Trophoblast cell (in vitro differentiated cells and primary cell): ENCODE measurements at regions not wholly inside any gene's neighbourhood (a gene's known extent, or its start where the extent isn't known, plus 50 kb on each side); places are given as distances from the start of the nearest gene placed in this dataset.

Experiments
- DNase-seq, 2 donors: peaks; one replicate each; pipeline ENCODE4 v3.0.0-alpha.2; 2016
- H2AFZ ChIP-seq: 2 replicates; pipeline ENCODE4 v1.6.1; 2013; ENCODE audit warnings: low read length, moderate library complexity, mild to moderate bottlenecking; ENCODE audit not compliant: insufficient read depth, poor library complexity
- H2AK5ac ChIP-seq: 2 replicates; pipeline ENCODE4 v1.6.1; 2013; ENCODE audit warnings: mild to moderate bottlenecking, low read length
- H2BK120ac ChIP-seq: 2 replicates; pipeline ENCODE4 v1.6.1; 2013; ENCODE audit warnings: low read length, mild to moderate bottlenecking, moderate library complexity; ENCODE audit not compliant: insufficient read depth, poor library complexity
- H2BK12ac ChIP-seq: 2 replicates; pipeline ENCODE4 v1.6.1; 2013; ENCODE audit warnings: mild to moderate bottlenecking, low read length, moderate library complexity
- H2BK5ac ChIP-seq: 2 replicates; pipeline ENCODE4 v1.6.1; 2013; ENCODE audit warnings: low read length, low read depth, moderate library complexity, mild to moderate bottlenecking; ENCODE audit not compliant: poor library complexity
- H3K14ac ChIP-seq: 2 replicates; pipeline ENCODE4 v1.6.1; 2013; ENCODE audit warnings: mild to moderate bottlenecking, low read length
- H3K18ac ChIP-seq: 2 replicates; pipeline ENCODE4 v1.6.1; 2013; ENCODE audit warnings: mild to moderate bottlenecking, low read length
- H3K23ac ChIP-seq: 2 replicates; pipeline ENCODE4 v1.6.1; 2013; ENCODE audit warnings: low read length
- H3K27ac ChIP-seq: 2 replicates; pipeline ENCODE4 v1.5.1; 2013; ENCODE audit warnings: low read depth, mild to moderate bottlenecking, inconsistent platforms, low read length, moderate library complexity
- H3K27me3 ChIP-seq: 2 replicates; pipeline ENCODE4 v1.6.1; 2013; ENCODE audit warnings: inconsistent platforms, mild to moderate bottlenecking, low read length, moderate library complexity; ENCODE audit not compliant: insufficient read depth
- H3K36me3 ChIP-seq, 2 experiments: 1 replicate in 1 of 2; 2 replicates in 1 of 2; pipeline ENCODE4 v1.6.1; 2013; ENCODE audit warnings: low read length in 2 of 2, mild to moderate bottlenecking in 2 of 2, moderate library complexity in 1 of 2; ENCODE audit not compliant: insufficient read depth in 2 of 2, control insufficient read depth in 1 of 2
- H3K4ac ChIP-seq: 2 replicates; pipeline ENCODE4 v1.6.1; 2013; ENCODE audit warnings: low read depth, mild to moderate bottlenecking, low read length, moderate library complexity
- H3K4me1 ChIP-seq, 2 experiments: 1 replicate in 1 of 2; 2 replicates in 1 of 2; pipeline ENCODE4 v1.6.1; 2013; ENCODE audit warnings: low read length in 2 of 2, mild to moderate bottlenecking in 2 of 2, moderate library complexity in 1 of 2; ENCODE audit not compliant: insufficient read depth in 2 of 2, control insufficient read depth in 1 of 2
- H3K4me2 ChIP-seq: 2 replicates; pipeline ENCODE4 v1.6.1; 2013; ENCODE audit warnings: inconsistent platforms, mild to moderate bottlenecking, low read length, moderate library complexity
- H3K4me3 ChIP-seq: 2 replicates; pipeline ENCODE4 v1.5.1; 2013; ENCODE audit warnings: mild to moderate bottlenecking, low read depth, low read length, inconsistent platforms
- H3K79me1 ChIP-seq: one replicate; pipeline ENCODE4 v1.6.1; 2013; ENCODE audit warnings: low read length
- H3K79me2 ChIP-seq: 2 replicates; pipeline ENCODE4 v1.6.1; 2013; ENCODE audit warnings: low read length, mild to moderate bottlenecking; ENCODE audit not compliant: control insufficient read depth, insufficient read depth, poor library complexity
- H3K9ac ChIP-seq: 2 replicates; pipeline ENCODE4 v1.6.1; 2013; ENCODE audit warnings: mild to moderate bottlenecking, low read length
- H3K9me3 ChIP-seq: 2 replicates; pipeline ENCODE4 v1.6.1; 2013; ENCODE audit warnings: low read depth, mild to moderate bottlenecking, control low read depth, inconsistent platforms, low read length; ENCODE audit not compliant: insufficient read depth
- H4K12ac ChIP-seq: 2 replicates; pipeline ENCODE4 v1.6.1; 2013; ENCODE audit warnings: low read depth, mild to moderate bottlenecking, low read length, moderate library complexity
- H4K8ac ChIP-seq: 2 replicates; pipeline ENCODE4 v1.6.1; 2013; ENCODE audit warnings: low read depth, mild to moderate bottlenecking, low read length, moderate library complexity
- H4K91ac ChIP-seq: one replicate; pipeline ENCODE4 v1.6.1; 2013; ENCODE audit warnings: low read depth, mild to moderate bottlenecking, low read length, moderate library complexity
- WGBS: extraction: QIAGEN DNeasy Blood & Tissue Kit; methylation state at CpG from one replicate; pipeline ENCODE4 v1.1.7; 2013; ENCODE audit warnings: missing lambda C conversion rate; ENCODE audit not compliant: insufficient read length, insufficient coverage; ENCODE audit errors: extremely low coverage; 5-methylcytosine and 5-hydroxymethylcytosine counted together

DNA sequence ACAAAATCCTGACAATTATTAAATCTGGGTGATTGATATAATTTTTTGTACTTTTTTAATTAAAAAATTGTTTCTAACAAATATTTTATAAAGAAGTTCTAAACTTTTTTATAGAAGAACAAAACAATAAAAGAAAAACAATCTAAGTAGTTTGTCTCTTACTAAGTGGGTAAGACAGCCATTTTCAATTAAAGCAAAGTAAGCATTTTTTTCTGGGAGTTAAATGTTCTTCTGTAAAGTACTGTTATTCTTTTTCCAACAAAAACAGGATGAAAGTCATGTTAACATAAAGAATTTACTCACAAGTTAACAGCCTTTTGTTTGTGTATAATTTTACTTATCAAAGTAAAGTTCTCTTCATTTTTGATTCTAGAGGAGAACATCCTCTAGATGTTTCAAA, 1029.9 kb downstream of the JRKL start:
- Histone ChIP-seq H3K18ac (no peak overlapping the region), H3K27ac (no peak overlapping the region), H3K79me1 (no peaks in the 10 kb centered on the region), H3K4me2 (no peak overlapping the region), H2BK5ac (no peak overlapping the region), H2AK5ac (no peak overlapping the region), H2AFZ (no peak overlapping the region), H4K12ac (no peak overlapping the region), H3K79me2 (no peaks in the 10 kb centered on the region), H3K9ac (no peak overlapping the region), H2BK120ac (no peak overlapping the region), H3K9me3 (no peaks in the 10 kb centered on the region), H3K4ac (no peak overlapping the region), H3K4me1 (no peaks in the 10 kb centered on the region), H4K91ac (no peak overlapping the region), H3K23ac (no peak overlapping the region), H3K27me3 (no peaks in the 10 kb centered on the region), H3K36me3 (no peaks in the 10 kb centered on the region), H3K14ac (no peak overlapping the region), H3K4me3 (no peak overlapping the region), H4K8ac (no peak overlapping the region), H2BK12ac (no peak overlapping the region)
- DNase-seq, result no peak

DNA sequence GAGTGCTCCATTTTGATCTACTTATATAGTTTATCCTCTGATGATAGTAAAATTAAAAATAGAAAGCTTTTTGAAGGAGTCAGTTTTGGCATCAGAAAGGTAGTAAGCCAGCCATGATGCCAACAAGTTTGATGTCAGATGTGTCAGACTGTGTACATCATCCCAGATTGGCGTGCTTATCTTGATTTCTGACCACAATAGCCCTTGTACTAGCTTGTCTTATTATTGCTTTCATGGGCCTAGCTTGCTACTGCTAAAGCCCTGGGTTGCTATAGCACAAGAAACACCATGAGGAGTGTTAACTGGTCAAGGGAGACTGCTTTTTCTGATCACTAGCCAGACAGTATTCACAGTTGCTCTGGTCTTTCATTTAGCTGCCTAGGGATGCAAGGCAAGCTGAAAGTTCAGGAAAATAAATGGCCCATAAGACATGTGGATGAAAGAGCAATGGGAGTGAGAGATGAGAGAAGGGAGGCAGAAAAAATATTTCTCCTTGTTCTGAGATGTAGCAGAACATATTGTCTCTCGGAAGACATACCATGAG, 1038.5 kb downstream of the JRKL start:
- Histone ChIP-seq H2BK5ac (no peak overlapping the region), H2AFZ (no peak overlapping the region), H4K91ac (no peak overlapping the region), H3K4ac (no peak overlapping the region), H2BK12ac (no peak overlapping the region), H3K9ac (no peak overlapping the region), H3K18ac (no peak overlapping the region), H4K12ac (no peak overlapping the region), H3K4me1 (no peaks in the 10 kb centered on the region), H2AK5ac (no peak overlapping the region), H3K23ac (no peak overlapping the region), H3K27ac (no peak overlapping the region), H3K4me2 (no peak overlapping the region), H2BK120ac (no peak overlapping the region), H3K36me3 (no peaks in the 10 kb centered on the region), H3K79me2 (no peaks in the 10 kb centered on the region), H4K8ac (no peak overlapping the region), H3K27me3 (no peaks in the 10 kb centered on the region), H3K4me3 (no peak overlapping the region), H3K9me3 (no peaks in the 10 kb centered on the region), H3K14ac (no peak overlapping the region), H3K79me1 (no peaks in the 10 kb centered on the region)
- no peak for DNase-seq
- WGBS, result no CpG with 5 or more reads among the region's 2 CpGs

DNA sequence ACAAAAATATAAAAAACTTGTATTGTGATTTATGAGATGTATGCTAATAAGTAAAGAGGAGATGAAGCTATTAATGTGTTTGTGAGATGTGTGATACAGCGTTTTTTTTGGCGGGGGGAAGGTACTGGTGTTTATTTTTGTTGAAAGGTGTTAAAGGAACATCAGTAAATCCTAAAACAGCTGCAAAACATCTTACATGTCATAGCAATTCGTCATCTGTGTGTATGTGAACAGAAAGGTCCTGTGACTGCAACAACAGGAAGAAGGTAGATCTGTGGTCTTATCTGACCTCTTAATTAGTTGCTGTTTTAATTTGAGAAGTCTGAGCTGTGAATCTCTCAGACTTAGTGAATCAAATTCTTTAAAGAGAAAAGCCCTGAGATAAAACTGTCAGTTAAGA, 1041.1 kb downstream of the JRKL start:
- Histone ChIP-seq H3K14ac (no peak overlapping the region), H3K9me3 (no peaks in the 10 kb centered on the region), H3K4me3 (no peak overlapping the region), H3K23ac (no peak overlapping the region), H3K9ac (no peak overlapping the region), H3K4ac (no peak overlapping the region), H2BK120ac (no peak overlapping the region), H3K18ac (no peak overlapping the region), H3K27ac (no peak overlapping the region), H4K12ac (no peak overlapping the region), H4K91ac (no peak overlapping the region), H3K79me1 (no peaks in the 10 kb centered on the region), H2BK5ac (no peak overlapping the region), H4K8ac (no peak overlapping the region), H3K27me3 (no peaks in the 10 kb centered on the region), H2BK12ac (no peak overlapping the region), H3K4me1 (no peaks in the 10 kb centered on the region), H3K4me2 (no peak overlapping the region), H2AFZ (no peak overlapping the region), H3K36me3 (no peaks in the 10 kb centered on the region), H2AK5ac (no peak overlapping the region), H3K79me2 (no peaks in the 10 kb centered on the region)
- no peak for DNase-seq
- WGBS, result 100% methylated on average over 2 of the region's 3 CpGs

DNA sequence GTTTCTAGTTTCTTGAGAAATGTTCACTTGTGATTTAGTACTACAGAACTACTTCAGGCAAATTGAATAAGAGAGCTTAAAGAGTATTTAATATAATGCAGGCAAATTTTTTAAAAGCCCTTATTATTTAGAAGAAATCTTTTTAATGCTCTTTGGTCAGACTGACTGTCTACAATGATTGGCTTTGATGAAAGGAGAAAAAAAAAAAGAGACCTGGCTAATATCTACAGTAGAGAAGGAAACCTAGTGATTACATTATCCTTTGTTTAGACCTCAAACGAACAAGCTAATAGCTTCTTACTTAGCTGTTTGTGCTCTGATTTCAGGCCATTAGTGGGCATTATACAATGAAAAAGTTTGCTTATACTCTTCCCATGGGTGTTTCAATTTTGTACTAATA, 1043.1 kb downstream of the JRKL start:
- no peaks in the 10 kb centered on the region for H3K27me3 ChIP-seq
- no peak overlapping the region for H3K27ac ChIP-seq
- no CpG with 5 or more reads among the region's 1 CpG for WGBS

More for the DNA sequence above, 1043.1 kb downstream of the JRKL start:
- H3K9ac ChIP-seq, result no peak overlapping the region
- no peak for DNase-seq
- H3K79me2 ChIP-seq, result no peaks in the 10 kb centered on the region
- no peak overlapping the region for H4K12ac ChIP-seq
- no peak overlapping the region for H2AFZ ChIP-seq
- H3K14ac ChIP-seq, result no peak overlapping the region
- H4K8ac ChIP-seq, result no peak overlapping the region
- H3K79me1 ChIP-seq, result no peaks in the 10 kb centered on the region
- H3K9me3 ChIP-seq, result no peaks in the 10 kb centered on the region
- H3K36me3 ChIP-seq, result no peaks in the 10 kb centered on the region
- H3K4me1 ChIP-seq, result no peaks in the 10 kb centered on the region
- H2BK5ac ChIP-seq, result no peak overlapping the region
- H3K4ac ChIP-seq, result no peak overlapping the region
- H2AK5ac ChIP-seq, result no peak overlapping the region
- no peak overlapping the region for H2BK120ac ChIP-seq
- H3K4me2 ChIP-seq, result no peak overlapping the region
- no peak overlapping the region for H4K91ac ChIP-seq
- no peak overlapping the region for H3K18ac ChIP-seq
- no peak overlapping the region for H3K23ac ChIP-seq
- H3K4me3 ChIP-seq, result no peak overlapping the region
- no peak overlapping the region for H2BK12ac ChIP-seq
